Gastrocnemius medialis (tissue), 4 donors: ENCODE measurements at regions not wholly inside any gene's neighbourhood (a gene's known extent, or its start where the extent isn't known, plus 50 kb on each side); places are given as distances from the start of the nearest gene placed in this dataset.

Experiments
- CTCF ChIP-seq, 5 experiments: fragments of 450-650 bp in 3 of 5; fragments of 200-600 bp in 2 of 5; sonication (generic) in 2 of 5; IDR thresholded peaks in 4 of 5; conservative IDR thresholded peaks in 1 of 5; 1 replicate in 4 of 5; 2 replicates in 1 of 5; pipeline ENCODE4 v1.5.1; 2016 to 2019; ENCODE audit warnings: antibody characterized with exemption in 5 of 5, mild to moderate bottlenecking in 3 of 5, moderate library complexity in 3 of 5
- POLR2A ChIP-seq, 2 donors: fragments of 450-650 bp; IDR thresholded peaks; one replicate each; pipeline ENCODE4 v1.6.1; 2017; ENCODE audit warnings: antibody characterized with exemption in 2 of 2, mild to moderate bottlenecking in 2 of 2, moderate library complexity in 2 of 2

- no peak for TF ChIP-seq POLR2A (IDR thresholded peaks at IDR 0.05)
- TF ChIP-seq CTCF (IDR thresholded peaks at IDR 0.05 in 4 of 5, conservative IDR thresholded peaks at IDR 0.05 in 1 of 5), result no peak
Measured at GRCh38 chr12:116404913-116405611, 127.6 kb upstream of the MED13L start.
